ENCODE measurements at regions not wholly inside any gene's neighbourhood (a gene's known extent, or its start where the extent isn't known, plus 50 kb on each side); places are given as distances from the start of the nearest gene placed in this dataset.

DNA sequence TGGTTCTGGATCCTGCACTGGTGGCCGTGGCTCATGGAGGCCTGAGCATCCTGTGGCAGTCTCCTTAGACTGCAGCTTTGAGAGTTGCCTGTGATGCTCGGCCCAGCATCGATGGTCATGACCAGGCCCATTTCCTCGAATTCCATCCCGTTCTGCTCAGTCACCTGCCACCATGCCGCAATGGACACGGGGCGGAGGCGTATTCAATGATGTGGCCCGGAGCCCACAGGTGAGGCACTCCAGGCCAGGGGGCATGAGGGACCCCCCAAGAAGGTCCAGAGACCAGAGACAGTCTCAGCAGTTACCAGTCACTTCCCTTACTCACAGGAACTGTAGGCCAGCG is 53.6 kb downstream of the SHANK2 start:
- no peak for DNase-seq (ENCODE audit: extremely low spot score, unreplicated experiment)
- TF ChIP-seq, protein P1, sequence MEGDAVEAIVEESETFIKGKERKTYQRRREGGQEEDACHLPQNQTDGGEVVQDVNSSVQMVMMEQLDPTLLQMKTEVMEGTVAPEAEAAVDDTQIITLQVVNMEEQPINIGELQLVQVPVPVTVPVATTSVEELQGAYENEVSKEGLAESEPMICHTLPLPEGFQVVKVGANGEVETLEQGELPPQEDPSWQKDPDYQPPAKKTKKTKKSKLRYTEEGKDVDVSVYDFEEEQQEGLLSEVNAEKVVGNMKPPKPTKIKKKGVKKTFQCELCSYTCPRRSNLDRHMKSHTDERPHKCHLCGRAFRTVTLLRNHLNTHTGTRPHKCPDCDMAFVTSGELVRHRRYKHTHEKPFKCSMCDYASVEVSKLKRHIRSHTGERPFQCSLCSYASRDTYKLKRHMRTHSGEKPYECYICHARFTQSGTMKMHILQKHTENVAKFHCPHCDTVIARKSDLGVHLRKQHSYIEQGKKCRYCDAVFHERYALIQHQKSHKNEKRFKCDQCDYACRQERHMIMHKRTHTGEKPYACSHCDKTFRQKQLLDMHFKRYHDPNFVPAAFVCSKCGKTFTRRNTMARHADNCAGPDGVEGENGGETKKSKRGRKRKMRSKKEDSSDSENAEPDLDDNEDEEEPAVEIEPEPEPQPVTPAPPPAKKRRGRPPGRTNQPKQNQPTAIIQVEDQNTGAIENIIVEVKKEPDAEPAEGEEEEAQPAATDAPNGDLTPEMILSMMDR (IDR thresholded peaks at IDR 0.05): no peak
- Mint-ChIP-seq H3K9me3 (ENCODE audit: unreplicated experiment) (no peaks in the 10 kb centered on the region), H3K4me1 (ENCODE audit: unreplicated experiment) (no peaks in the 10 kb centered on the region), H3K4me3 (ENCODE audit: unreplicated experiment) (no peak overlapping the region), H3K36me3 (ENCODE audit: unreplicated experiment) (no peaks in the 10 kb centered on the region), H3K27ac (ENCODE audit: unreplicated experiment) (no peak overlapping the region), H3K27me3 (ENCODE audit: unreplicated experiment) (peaks cover 3% of the 10 kb centered on the region)

DNA sequence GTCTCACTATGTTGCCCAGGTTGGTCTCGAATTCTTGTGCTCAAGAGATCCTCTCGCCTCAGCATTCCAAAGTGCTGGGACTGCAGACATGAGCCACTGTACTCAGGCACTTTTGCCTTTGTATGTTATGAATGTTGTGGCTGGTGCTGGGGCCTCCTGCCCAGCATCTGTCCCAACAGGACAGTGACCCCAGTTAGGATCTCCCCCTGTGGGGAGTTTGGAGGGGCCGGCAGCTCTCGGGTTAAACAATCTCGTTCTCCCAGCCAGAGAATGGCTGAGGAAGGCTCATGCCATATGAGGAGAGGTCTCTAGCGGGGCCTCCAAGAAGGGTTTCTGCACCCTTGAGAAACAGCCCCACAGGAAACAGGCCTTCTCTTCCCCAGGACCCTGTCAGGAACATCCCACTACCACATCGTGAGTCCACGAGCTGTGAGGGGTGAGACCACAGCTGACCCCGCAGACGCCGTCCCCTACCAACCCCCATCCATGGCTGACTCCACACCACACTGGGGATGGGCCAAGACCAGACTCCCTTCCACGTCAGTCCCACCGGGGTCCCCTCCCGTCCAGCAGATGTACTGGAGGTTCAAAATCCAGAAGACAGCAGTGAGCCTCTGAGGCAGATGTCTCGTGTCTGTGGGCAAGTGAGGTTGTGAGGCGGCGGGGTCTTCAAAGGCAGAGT is 54.1 kb downstream of the SHANK2 start:
- TF ChIP-seq, protein P1 (IDR thresholded peaks at IDR 0.05): no peak
- H3K36me3 Mint-ChIP-seq (ENCODE audit: unreplicated experiment): no peaks in the 10 kb centered on the region
- no peak overlapping the region for H3K27ac Mint-ChIP-seq (ENCODE audit: unreplicated experiment)
- peaks cover 3% of the 10 kb centered on the region for H3K27me3 Mint-ChIP-seq (ENCODE audit: unreplicated experiment)
- H3K9me3 Mint-ChIP-seq (ENCODE audit: unreplicated experiment): no peaks in the 10 kb centered on the region
- DNase-seq (ENCODE audit: extremely low spot score, unreplicated experiment): no peak
- no peak overlapping the region for H3K4me3 Mint-ChIP-seq (ENCODE audit: unreplicated experiment)
- H3K4me1 Mint-ChIP-seq (ENCODE audit: unreplicated experiment): no peaks in the 10 kb centered on the region

DNA sequence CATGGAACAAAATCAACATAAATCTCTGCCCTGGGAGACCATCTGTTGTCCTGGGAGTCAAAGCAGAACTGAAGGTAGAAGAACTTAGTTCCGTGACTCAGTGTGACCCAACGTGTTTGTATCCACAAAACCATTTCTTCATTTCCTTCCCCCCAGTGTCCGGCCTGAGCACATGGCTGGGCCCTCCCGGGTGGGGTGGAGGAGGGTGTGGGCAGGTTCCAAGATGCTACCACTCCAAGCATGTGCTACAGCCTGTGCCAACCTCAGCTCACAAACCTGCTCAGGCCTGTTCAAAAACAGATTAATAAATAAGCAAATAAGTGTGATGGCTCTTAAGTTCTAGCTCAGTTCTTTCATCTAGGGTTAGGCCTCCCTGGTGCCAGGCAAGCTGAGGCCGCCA is 55.3 kb downstream of the SHANK2 start:
- no peaks in the 10 kb centered on the region for H3K4me1 Mint-ChIP-seq (ENCODE audit: unreplicated experiment)
- H3K27ac Mint-ChIP-seq (ENCODE audit: unreplicated experiment): no peak overlapping the region
- H3K36me3 Mint-ChIP-seq (ENCODE audit: unreplicated experiment): no peaks in the 10 kb centered on the region
- TF ChIP-seq, protein P1 (IDR thresholded peaks at IDR 0.05): no peak
- no peak overlapping the region for H3K4me3 Mint-ChIP-seq (ENCODE audit: unreplicated experiment)
- no peak for DNase-seq (ENCODE audit: extremely low spot score, unreplicated experiment)
- H3K27me3 Mint-ChIP-seq (ENCODE audit: unreplicated experiment): peaks cover 3% of the 10 kb centered on the region
- H3K9me3 Mint-ChIP-seq (ENCODE audit: unreplicated experiment): no peaks in the 10 kb centered on the region

DNA sequence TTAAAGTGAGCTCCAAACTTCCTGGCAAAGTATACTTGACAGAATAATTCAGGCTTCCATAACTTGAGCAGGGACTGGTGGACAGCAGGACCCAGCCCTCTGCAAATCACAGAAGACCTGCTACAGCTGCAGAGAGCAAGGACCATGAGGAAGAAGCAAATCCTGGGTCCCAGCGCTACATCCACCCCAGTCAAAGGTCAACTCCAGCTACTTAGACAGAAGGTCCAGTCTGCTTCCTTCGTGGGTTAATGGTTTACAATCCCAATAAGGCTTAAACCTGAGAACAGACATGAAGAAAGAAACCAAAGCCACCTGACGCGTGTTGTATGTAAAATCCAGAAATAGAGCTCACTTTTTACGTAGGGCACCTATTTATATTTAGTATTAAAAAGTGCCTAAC is 57.7 kb downstream of the SHANK2 start:
- H3K27ac Mint-ChIP-seq (ENCODE audit: unreplicated experiment): no peak overlapping the region
- DNase-seq (ENCODE audit: extremely low spot score, unreplicated experiment): no peak

DNA sequence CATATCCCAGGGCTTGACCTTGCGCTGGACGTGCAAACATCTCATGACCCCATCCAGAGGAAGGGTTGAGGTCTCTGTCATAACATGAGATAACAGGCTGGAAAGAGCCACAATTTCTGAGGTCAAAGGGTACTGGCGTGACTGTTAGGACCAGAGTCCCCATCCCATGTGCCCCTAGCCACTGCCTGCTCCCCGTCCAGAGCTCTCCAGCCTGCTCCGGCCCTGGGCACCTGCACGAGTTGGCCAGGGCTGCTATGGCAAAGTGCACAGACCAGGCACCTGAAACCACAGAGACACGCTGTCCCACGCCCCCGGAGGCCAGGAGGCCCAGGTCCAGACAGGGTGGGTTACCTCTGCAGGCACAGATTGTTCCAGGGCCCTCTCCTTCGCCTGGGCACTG is 58.9 kb downstream of the SHANK2 start:
- Mint-ChIP-seq H3K4me1 (ENCODE audit: unreplicated experiment) (no peaks in the 10 kb centered on the region), H3K9me3 (ENCODE audit: unreplicated experiment) (no peaks in the 10 kb centered on the region)
- no peak for DNase-seq (ENCODE audit: extremely low spot score, unreplicated experiment)

More for the DNA sequence above, 57.7 kb downstream of the SHANK2 start:
- H3K4me3 Mint-ChIP-seq (ENCODE audit: unreplicated experiment): no peak overlapping the region
- H3K4me1 Mint-ChIP-seq (ENCODE audit: unreplicated experiment): no peaks in the 10 kb centered on the region
- H3K27me3 Mint-ChIP-seq (ENCODE audit: unreplicated experiment): no peaks in the 10 kb centered on the region
- H3K9me3 Mint-ChIP-seq (ENCODE audit: unreplicated experiment): no peaks in the 10 kb centered on the region
- TF ChIP-seq, protein P1 (IDR thresholded peaks at IDR 0.05): no peak
- H3K36me3 Mint-ChIP-seq (ENCODE audit: unreplicated experiment): no peaks in the 10 kb centered on the region

More for the DNA sequence above, 58.9 kb downstream of the SHANK2 start:
- TF ChIP-seq, protein P1 (IDR thresholded peaks at IDR 0.05): no peak
- Mint-ChIP-seq H3K4me3 (ENCODE audit: unreplicated experiment) (no peak overlapping the region), H3K36me3 (ENCODE audit: unreplicated experiment) (no peaks in the 10 kb centered on the region), H3K27me3 (ENCODE audit: unreplicated experiment) (no peaks in the 10 kb centered on the region), H3K27ac (ENCODE audit: unreplicated experiment) (no peak overlapping the region)

All from osteocyte (in vitro differentiated cells).